ENCODE measurements at regions not wholly inside any gene's neighbourhood (a gene's known extent, or its start where the extent isn't known, plus 50 kb on each side); places are given as distances from the start of the nearest gene placed in this dataset.
"Not testable (repeated sequence)": the region's sequence is repeated elsewhere in the genome, so short reads cannot be mapped to it uniquely, and the experiment has no call there.

- ChIA-PET RAD21 (ENCODE audit: unreplicated experiment) (no interaction called here), CTCF (interaction anchor here (1.3 kb wide), 1 partner anchor 775 kb away, joined by 3 read pairs; no protein-coding TSS in a partner anchor), POLR2A (no interaction called here), SMC1A (ENCODE audit: uncharacterized antibody, unreplicated experiment) (interaction anchor here (0.6 to 1.3 kb wide), 4 partner anchors 14 to 389 kb away, joined by 3 to 5 read pairs (median 3); no protein-coding TSS in a partner anchor)
- no peak overlapping the region for H3K9ac ChIP-seq (ENCODE audit: control insufficient read depth, insufficient read depth, low read length)
- DNase-seq (ENCODE audit: low read depth, low spot score), result no peak
- in situ Hi-C loops (cut with MboI) (no loop called here), intact Hi-C loops (cut with micrococcal nuclease; ENCODE audit: unreplicated experiment) (no loop called here)
- no peak for ATAC-seq
- H3K79me2 ChIP-seq (ENCODE audit: control insufficient read depth, insufficient read depth, low read length), result no peaks in the 10 kb centered on the region
- no peak for TF ChIP-seq NFYA (IDR thresholded peaks at IDR 0.05; ENCODE audit: borderline replicate concordance, low read depth, low read length)
- no peak for TF ChIP-seq MTA2 (IDR thresholded peaks at IDR 0.05; ENCODE audit: low read depth)
- TF ChIP-seq CHD1 (IDR thresholded peaks at IDR 0.05; ENCODE audit: low read depth, low read length), result no peak
- no peak for TF ChIP-seq NFIC (IDR thresholded peaks at IDR 0.05; ENCODE audit: low read depth, low read length)
- TF ChIP-seq BCL11A (IDR thresholded peaks at IDR 0.05; ENCODE audit: low read depth, low read length), result no peak
- TF ChIP-seq GATAD2B (conservative IDR thresholded peaks at IDR 0.05; ENCODE audit: low read depth), result no peak
- no peak for TF ChIP-seq HDGF (IDR thresholded peaks at IDR 0.05)
- no peak for TF ChIP-seq USF1 (IDR thresholded peaks at IDR 0.05; ENCODE audit: borderline replicate concordance, extremely low read length, insufficient read depth, low read depth, low read length)
- TF ChIP-seq ZNF207 (IDR thresholded peaks at IDR 0.05; ENCODE audit: borderline replicate concordance), result no peak
- no peak for TF ChIP-seq ASH2L (IDR thresholded peaks at IDR 0.05; ENCODE audit: borderline replicate concordance, low read depth)
- no peak for TF ChIP-seq SMAD5 (IDR thresholded peaks at IDR 0.05; ENCODE audit: low read depth)
- TF ChIP-seq YBX1 (IDR thresholded peaks at IDR 0.05), result no peak
- TF ChIP-seq TARDBP (IDR thresholded peaks at IDR 0.05; ENCODE audit: borderline replicate concordance), result no peak
- TF ChIP-seq ELK1 (IDR thresholded peaks at IDR 0.05; ENCODE audit: low read depth, low read length), result no peak
- TF ChIP-seq ATF7 (IDR thresholded peaks at IDR 0.05; ENCODE audit: low read depth), result no peak
- TF ChIP-seq ZNF217 (IDR thresholded peaks at IDR 0.05), result no peak
- TF ChIP-seq PML (IDR thresholded peaks at IDR 0.05; ENCODE audit: low read length), result no peak
- peaks cover 0 to 4% of the 10 kb centered on the region in 2 experiments; a peak in 2 of 4 replicates for H3K27me3 ChIP-seq (replicated peaks in 1 of 2; ENCODE audit: control insufficient read depth in 2 of 2, insufficient read depth in 2 of 2, low read length in 1 of 2)
- H3K36me3 ChIP-seq (ENCODE audit: control insufficient read depth in 2 of 2, insufficient read depth in 2 of 2, low read length in 1 of 2), result no peaks in the 10 kb centered on the region
- no peak overlapping the region for H3K4me2 ChIP-seq (ENCODE audit: control insufficient read depth, insufficient read depth)
- no TSS peak for BruUV-seq (replicated peaks)
- no peak for FAIRE-seq
- no peaks in the 10 kb centered on the region for H4K20me1 ChIP-seq (ENCODE audit: control insufficient read depth, insufficient read depth)
- 30% methylated on average over 9 of the region's 9 CpGs for WGBS (ENCODE audit: insufficient coverage, insufficient replicate concordance, low lambda C conversion rate, missing lambda C conversion rate)
- no peaks in the 10 kb centered on the region for H3K9me3 ChIP-seq (replicated peaks; ENCODE audit: control insufficient read depth, insufficient read depth, low read length)
- H2AFZ ChIP-seq (ENCODE audit: control insufficient read depth, low read depth, low read length), result no peak overlapping the region
- H3K4me3 ChIP-seq, result no peak overlapping the region
- H3K27ac ChIP-seq (ENCODE audit: control insufficient read depth, insufficient read depth), result no peak overlapping the region
- H3K4me1 ChIP-seq (ENCODE audit: control insufficient read depth, insufficient read depth, low read length), result no peaks in the 10 kb centered on the region
Measured at GRCh38 chr20:48502016-48502415, 325.8 kb downstream of the PREX1 start.

DNA sequence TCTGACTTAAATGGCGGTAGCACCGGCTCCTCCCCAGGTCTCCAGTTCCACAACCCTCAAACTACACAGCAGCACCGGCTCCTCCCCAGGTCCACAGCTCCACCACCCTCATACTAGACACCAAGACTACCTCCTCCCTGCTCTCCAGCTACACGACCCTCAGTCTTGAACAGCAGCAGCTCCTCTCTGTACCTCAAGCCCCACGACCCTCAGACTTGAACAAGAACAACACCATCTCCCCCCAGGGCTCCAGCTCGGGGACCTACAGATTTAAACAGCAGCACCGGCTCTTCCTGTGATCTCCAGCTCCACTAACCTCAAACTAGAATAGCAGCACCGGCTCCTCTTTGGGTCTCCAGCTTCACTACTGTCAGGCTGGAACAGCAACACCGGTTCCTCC is 326.9 kb downstream of the PREX1 start:
- in situ Hi-C loops (cut with MboI); FAIRE-seq; H3K9ac ChIP-seq (ENCODE audit: control insufficient read depth, insufficient read depth, low read length); H3K4me3 ChIP-seq; H3K79me2 ChIP-seq (ENCODE audit: control insufficient read depth, insufficient read depth, low read length); H3K4me1 ChIP-seq (ENCODE audit: control insufficient read depth, insufficient read depth, low read length); POLR2A ChIA-PET; H3K4me2 ChIP-seq (ENCODE audit: control insufficient read depth, insufficient read depth); H3K27me3 ChIP-seq (replicated peaks in 1 of 2; ENCODE audit: control insufficient read depth in 2 of 2, insufficient read depth in 2 of 2, low read length in 1 of 2); ATAC-seq; DNase-seq (ENCODE audit: low read depth, low spot score); H2AFZ ChIP-seq (ENCODE audit: control insufficient read depth, low read depth, low read length); BruUV-seq (replicated peaks); H3K9me3 ChIP-seq (replicated peaks; ENCODE audit: control insufficient read depth, insufficient read depth, low read length); H3K36me3 ChIP-seq (ENCODE audit: control insufficient read depth in 2 of 2, insufficient read depth in 2 of 2, low read length in 1 of 2); CTCF ChIA-PET; H3K27ac ChIP-seq (ENCODE audit: control insufficient read depth, insufficient read depth); H4K20me1 ChIP-seq (ENCODE audit: control insufficient read depth, insufficient read depth); intact Hi-C loops (cut with micrococcal nuclease; ENCODE audit: unreplicated experiment); RAD21 ChIA-PET (ENCODE audit: unreplicated experiment): not testable (repeated sequence)
- SMC1A ChIA-PET (ENCODE audit: uncharacterized antibody, unreplicated experiment), result interaction anchor here (0.9 kb wide), 1 partner anchor 28 kb away, joined by 3 read pairs; no protein-coding TSS in a partner anchor
- 7% methylated on average over 9 of the region's 9 CpGs for WGBS (ENCODE audit: insufficient coverage, insufficient replicate concordance, low lambda C conversion rate, missing lambda C conversion rate)
